ENCODE measurements at regions not wholly inside any gene's neighbourhood (a gene's known extent, or its start where the extent isn't known, plus 50 kb on each side); places are given as distances from the start of the nearest gene placed in this dataset.

GRCh38 chr10:37478381-37478780 lies 353.0 kb downstream of the ANKRD30A start:
- Histone ChIP-seq H3K4me1 (no peaks in the 10 kb centered on the region), H3K9me3 (no peaks in the 10 kb centered on the region), H3K27me3 (no peaks in the 10 kb centered on the region), H3K36me3 (no peaks in the 10 kb centered on the region), H3K4me3 (no peak overlapping the region), H3K27ac (no peak overlapping the region)
- DNase-seq (ENCODE audit: low spot score in 2 of 2) = no peak
- TF ChIP-seq POLR2A (IDR thresholded peaks at IDR 0.05) (no peak), CTCF (IDR thresholded peaks at IDR 0.05) (no peak), POLR2AphosphoS5 (IDR thresholded peaks at IDR 0.05) (no peak)
- intact Hi-C loops (cut with DNase I; ENCODE audit: low total_unique reads) = no loop called here

- no peak for TF ChIP-seq POLR2AphosphoS5 (IDR thresholded peaks at IDR 0.05)
- no peak for TF ChIP-seq POLR2A (IDR thresholded peaks at IDR 0.05)
- TF ChIP-seq CTCF (IDR thresholded peaks at IDR 0.05) = no peak
- Histone ChIP-seq H3K36me3 (no peaks in the 10 kb centered on the region), H3K27me3 (no peaks in the 10 kb centered on the region), H3K27ac (no peak overlapping the region), H3K4me1 (no peaks in the 10 kb centered on the region), H3K4me3 (no peak overlapping the region), H3K9me3 (no peaks in the 10 kb centered on the region)
- DNase-seq (ENCODE audit: low spot score in 2 of 2) = no peak
- intact Hi-C loops (cut with DNase I; ENCODE audit: low total_unique reads) = no loop called here
Measured at GRCh38 chr10:37476285-37476684, 350.9 kb downstream of the ANKRD30A start.

GRCh38 chr10:37474645-37475044 lies 349.2 kb downstream of the ANKRD30A start:
- Histone ChIP-seq H3K27ac (no peak overlapping the region), H3K4me3 (no peak overlapping the region), H3K4me1 (no peaks in the 10 kb centered on the region), H3K27me3 (no peaks in the 10 kb centered on the region), H3K9me3 (no peaks in the 10 kb centered on the region), H3K36me3 (no peaks in the 10 kb centered on the region)
- TF ChIP-seq POLR2A (IDR thresholded peaks at IDR 0.05) (no peak), CTCF (IDR thresholded peaks at IDR 0.05) (no peak), POLR2AphosphoS5 (IDR thresholded peaks at IDR 0.05) (no peak)
- no peak for DNase-seq (ENCODE audit: low spot score in 2 of 2)
- intact Hi-C loops (cut with DNase I; ENCODE audit: low total_unique reads) = no loop called here

- Histone ChIP-seq H3K27ac (no peak overlapping the region), H3K9me3 (no peaks in the 10 kb centered on the region), H3K4me1 (no peaks in the 10 kb centered on the region), H3K4me3 (no peak overlapping the region), H3K27me3 (no peaks in the 10 kb centered on the region), H3K36me3 (no peaks in the 10 kb centered on the region)
- intact Hi-C loops (cut with DNase I; ENCODE audit: low total_unique reads) = no loop called here
- DNase-seq (ENCODE audit: low spot score in 2 of 2) = no peak
- TF ChIP-seq POLR2A (IDR thresholded peaks at IDR 0.05) (no peak), POLR2AphosphoS5 (IDR thresholded peaks at IDR 0.05) (no peak), CTCF (IDR thresholded peaks at IDR 0.05) (no peak)
Measured at GRCh38 chr10:37473906-37474305, 348.5 kb downstream of the ANKRD30A start.

- Histone ChIP-seq H3K36me3 (no peaks in the 10 kb centered on the region), H3K27me3 (no peaks in the 10 kb centered on the region), H3K4me1 (no peaks in the 10 kb centered on the region), H3K9me3 (no peaks in the 10 kb centered on the region), H3K27ac (no peak overlapping the region), H3K4me3 (no peak overlapping the region)
- intact Hi-C loops (cut with DNase I; ENCODE audit: low total_unique reads) = no loop called here
- no peak for TF ChIP-seq POLR2AphosphoS5 (IDR thresholded peaks at IDR 0.05)
- TF ChIP-seq CTCF (IDR thresholded peaks at IDR 0.05) = no peak
- TF ChIP-seq POLR2A (IDR thresholded peaks at IDR 0.05) = no peak
- no peak for DNase-seq (ENCODE audit: low spot score in 2 of 2)
Measured at GRCh38 chr10:37467246-37467645, 341.8 kb downstream of the ANKRD30A start.
